AG10803 (cell line): ENCODE measurements at regions not wholly inside any gene's neighbourhood (a gene's known extent, or its start where the extent isn't known, plus 50 kb on each side); places are given as distances from the start of the nearest gene placed in this dataset.
"Not testable (repeated sequence)": the region's sequence is repeated elsewhere in the genome, so short reads cannot be mapped to it uniquely, and the experiment has no call there.

ENCODE experiments used
- DNase-seq: peaks from one replicate; pipeline ENCODE4 v3.0.0; 2010; ENCODE audit warnings: low read depth
- H3K4me3 ChIP-seq: 2 replicates; pipeline ENCODE4 v1.5.1; 2011; ENCODE audit warnings: mild to moderate bottlenecking, low read length, control low read depth
- TF ChIP-seq, protein P1 (sequence below): conservative IDR thresholded peaks from 2 replicates; pipeline ENCODE4 v1.5.1; 2011; ENCODE audit warnings: mild to moderate bottlenecking, low read length, control low read depth, inconsistent platforms

DNA sequence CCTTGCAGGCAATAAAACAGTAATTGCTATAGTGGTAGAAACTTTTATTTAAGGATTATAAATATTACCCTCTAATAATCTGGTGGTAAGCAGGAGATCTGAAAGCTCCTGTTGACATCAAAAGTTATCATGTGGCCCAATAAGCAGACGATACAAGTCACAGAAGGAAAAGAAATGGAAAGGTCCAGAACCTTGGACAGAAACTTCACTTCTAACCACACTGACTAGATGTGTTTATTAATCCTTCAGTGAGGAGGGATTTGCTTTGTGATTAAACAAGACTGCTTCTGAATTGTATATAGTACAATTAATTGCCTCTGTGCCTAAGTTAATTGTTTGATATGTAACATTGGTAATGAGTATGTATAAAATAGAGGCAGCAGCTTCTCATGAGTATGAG lies 652.7 kb upstream of the MIS18BP1 start:
- no peak overlapping the region for H3K4me3 ChIP-seq
- TF ChIP-seq, protein P1, sequence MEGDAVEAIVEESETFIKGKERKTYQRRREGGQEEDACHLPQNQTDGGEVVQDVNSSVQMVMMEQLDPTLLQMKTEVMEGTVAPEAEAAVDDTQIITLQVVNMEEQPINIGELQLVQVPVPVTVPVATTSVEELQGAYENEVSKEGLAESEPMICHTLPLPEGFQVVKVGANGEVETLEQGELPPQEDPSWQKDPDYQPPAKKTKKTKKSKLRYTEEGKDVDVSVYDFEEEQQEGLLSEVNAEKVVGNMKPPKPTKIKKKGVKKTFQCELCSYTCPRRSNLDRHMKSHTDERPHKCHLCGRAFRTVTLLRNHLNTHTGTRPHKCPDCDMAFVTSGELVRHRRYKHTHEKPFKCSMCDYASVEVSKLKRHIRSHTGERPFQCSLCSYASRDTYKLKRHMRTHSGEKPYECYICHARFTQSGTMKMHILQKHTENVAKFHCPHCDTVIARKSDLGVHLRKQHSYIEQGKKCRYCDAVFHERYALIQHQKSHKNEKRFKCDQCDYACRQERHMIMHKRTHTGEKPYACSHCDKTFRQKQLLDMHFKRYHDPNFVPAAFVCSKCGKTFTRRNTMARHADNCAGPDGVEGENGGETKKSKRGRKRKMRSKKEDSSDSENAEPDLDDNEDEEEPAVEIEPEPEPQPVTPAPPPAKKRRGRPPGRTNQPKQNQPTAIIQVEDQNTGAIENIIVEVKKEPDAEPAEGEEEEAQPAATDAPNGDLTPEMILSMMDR: no peak
- DNase-seq: no peak

DNA sequence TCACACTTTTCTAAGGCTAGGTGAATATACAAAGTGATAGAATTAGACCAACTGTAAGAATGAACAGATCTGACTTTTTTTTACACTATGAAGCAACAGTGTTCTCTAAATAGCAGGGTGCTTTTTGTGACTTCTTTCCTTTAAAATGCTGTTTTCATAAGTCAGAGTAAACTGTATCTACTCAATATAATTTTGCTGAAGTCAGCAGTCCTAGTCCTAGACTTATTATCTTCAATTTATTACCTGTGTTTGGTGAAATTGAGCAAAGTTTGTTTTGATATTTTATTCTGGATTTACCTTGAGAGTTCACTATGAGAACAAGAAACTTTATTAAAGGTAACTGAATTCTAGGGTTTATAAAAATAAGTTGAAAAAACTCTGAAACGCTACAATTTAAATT lies 651.3 kb upstream of the MIS18BP1 start:
- no peak for DNase-seq
- TF ChIP-seq, protein P1: no peak
- no peak overlapping the region for H3K4me3 ChIP-seq

DNA sequence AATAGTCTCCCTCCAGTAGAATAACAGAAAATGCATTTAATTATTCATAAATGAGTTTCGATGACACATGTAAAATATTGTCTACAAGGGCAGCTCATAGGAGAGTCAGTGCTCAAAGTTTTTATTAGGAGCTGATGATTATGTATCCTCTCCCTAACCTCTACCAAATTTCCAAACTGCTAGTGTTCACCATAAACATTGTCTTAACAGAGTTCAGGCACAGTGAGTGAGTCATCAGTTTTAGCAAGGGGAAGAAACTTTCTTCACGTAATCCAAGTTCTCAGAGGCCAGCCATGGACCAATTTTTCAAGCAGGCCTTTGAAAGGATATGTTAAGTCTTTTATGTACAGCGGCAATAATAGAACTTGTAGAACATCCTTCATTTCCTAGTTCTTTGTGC lies 649.2 kb upstream of the MIS18BP1 start:
- H3K4me3 ChIP-seq: no peak overlapping the region
- TF ChIP-seq, protein P1: no peak
- no peak for DNase-seq

DNA sequence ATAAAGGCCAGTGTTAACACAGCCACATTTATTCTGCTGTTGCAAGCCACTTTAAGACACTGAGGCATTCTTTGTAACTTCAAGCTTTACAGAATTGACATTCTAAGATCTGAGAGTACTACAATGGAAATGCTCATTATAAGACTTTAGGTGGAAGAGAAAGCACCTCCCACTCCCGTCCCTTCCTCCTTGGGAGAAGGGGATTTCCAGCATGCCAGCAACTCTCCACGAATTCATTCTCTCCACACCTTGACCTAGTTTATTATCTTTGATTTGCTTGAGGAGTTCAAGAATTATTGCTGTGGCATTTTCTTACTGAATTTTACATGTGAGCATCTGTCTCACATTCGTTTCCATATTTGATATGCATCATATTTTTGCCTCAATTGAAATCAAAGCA lies 644.4 kb upstream of the MIS18BP1 start:
- TF ChIP-seq, protein P1: no peak
- no peak overlapping the region for H3K4me3 ChIP-seq
- DNase-seq: no peak

GRCh38 chr14:45893127-45893526 lies 640.1 kb upstream of the MIS18BP1 start:
- TF ChIP-seq, protein P1: no peak
- H3K4me3 ChIP-seq: no peak overlapping the region
- DNase-seq: no peak

DNA sequence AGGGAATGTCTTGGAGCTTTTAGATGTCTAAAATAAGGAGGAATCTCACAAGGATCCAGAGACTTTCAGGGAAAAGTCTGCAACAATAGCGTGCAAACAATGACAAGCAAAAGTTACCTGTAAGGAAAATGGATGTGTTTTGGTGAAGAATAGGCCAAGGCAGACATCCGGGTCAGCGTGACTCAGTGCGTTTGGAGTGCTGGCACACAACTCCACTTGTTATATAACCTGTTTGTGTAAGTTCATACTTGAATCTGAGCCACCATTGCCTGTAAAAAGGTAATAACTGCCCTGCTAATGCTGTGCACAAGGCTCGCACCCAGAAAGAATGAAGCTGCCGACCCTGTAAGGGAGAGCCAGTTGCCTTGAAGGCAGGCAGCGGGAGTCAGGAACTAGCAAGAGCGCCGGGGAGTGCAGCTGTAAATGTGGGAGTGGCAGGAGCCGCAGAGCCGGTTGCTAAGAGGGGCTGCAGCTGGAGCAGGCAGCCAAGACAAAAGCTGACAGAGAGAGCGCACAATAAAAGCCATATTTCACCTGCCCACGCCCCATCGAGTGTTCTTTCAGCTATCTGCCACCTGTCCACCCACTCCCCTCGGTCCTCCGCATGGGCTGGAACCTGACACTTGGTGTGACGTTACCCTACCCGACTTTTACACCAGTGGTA lies 638.5 kb upstream of the MIS18BP1 start:
- TF ChIP-seq, protein P1: no peak
- DNase-seq: no peak
- H3K4me3 ChIP-seq: no peak overlapping the region

GRCh38 chr14:45888766-45889285 lies 635.8 kb upstream of the MIS18BP1 start:
- H3K4me3 ChIP-seq, DNase-seq: not testable (repeated sequence)

DNA sequence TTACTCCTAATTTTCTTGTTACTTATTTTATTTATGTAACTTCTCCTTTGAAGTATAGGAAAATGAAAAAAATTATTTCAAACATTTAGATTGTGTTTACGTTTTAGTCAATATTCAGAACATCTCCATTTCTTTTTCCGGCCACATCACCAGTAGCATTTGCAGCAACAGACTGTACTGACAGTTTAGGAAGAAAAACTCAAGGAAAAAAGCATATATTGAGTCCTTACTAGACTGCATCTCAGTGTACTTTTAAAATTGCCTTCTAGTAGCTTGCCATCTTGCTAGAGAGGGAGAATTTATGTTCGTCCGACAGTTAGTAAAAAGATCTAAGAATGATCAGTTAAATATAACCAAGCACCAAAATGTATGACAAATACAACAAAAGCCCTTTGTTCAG lies 625.0 kb upstream of the MIS18BP1 start:
- TF ChIP-seq, protein P1: no peak
- DNase-seq: no peak
- no peak overlapping the region for H3K4me3 ChIP-seq
